HG02840 (cell line): ENCODE measurements at regions not wholly inside any gene's neighbourhood (a gene's known extent, or its start where the extent isn't known, plus 50 kb on each side); places are given as distances from the start of the nearest gene placed in this dataset.
"Not testable (repeated sequence)": the region's sequence is repeated elsewhere in the genome, so short reads cannot be mapped to it uniquely, and the experiment has no call there.

Source experiments
- ATAC-seq: cut with Tn5 transposase; IDR thresholded peaks from one replicate; pipeline ENCODE4 v1.9.1; 2021; ENCODE audit warnings: mild to moderate bottlenecking, moderate library complexity, moderate number of reproducible peaks; ENCODE audit not compliant: unreplicated experiment, low FRiP score

- ATAC-seq = not testable (repeated sequence)
Observed at GRCh38 chr1:199031170-199031569, 392.3 kb downstream of the PTPRC start.

DNA sequence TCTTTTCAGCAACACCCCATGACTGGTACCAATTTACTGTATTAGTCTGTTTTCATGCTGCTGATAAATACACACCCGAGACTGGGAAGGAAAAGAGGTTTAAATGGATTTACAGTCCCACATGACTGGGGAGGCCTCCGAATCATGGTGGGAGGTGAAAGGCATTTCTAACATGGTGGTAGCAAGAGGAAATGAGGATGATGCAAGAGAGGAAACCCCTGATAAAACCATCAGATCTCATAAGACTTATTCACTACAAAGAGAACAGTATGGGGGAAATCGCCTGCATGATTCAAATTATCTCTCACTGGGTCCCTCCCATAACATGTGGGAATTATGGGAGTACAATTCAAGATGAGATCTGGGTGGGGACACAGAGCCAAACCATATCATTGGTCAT lies 393.6 kb downstream of the PTPRC start:
- not testable (repeated sequence) for ATAC-seq

DNA sequence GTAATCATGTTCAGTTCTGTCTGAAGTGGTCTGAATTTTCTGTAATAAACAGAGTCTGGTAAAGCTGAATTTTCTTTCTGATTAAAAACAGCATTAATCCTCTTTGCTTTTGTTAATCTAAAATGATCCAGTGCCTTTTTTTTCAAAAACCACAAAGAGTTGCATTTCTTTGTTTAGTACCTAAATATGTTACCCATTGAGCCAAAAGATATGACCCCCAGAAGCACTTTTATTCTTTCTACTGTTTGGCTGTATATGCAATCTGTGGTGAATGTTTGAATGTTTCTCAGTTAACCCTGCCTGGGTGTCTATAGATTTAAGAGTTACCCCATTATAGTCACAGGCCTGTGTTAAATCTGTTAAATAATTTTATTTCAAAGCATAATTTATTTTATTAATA lies 394.8 kb downstream of the PTPRC start:
- ATAC-seq = no peak

DNA sequence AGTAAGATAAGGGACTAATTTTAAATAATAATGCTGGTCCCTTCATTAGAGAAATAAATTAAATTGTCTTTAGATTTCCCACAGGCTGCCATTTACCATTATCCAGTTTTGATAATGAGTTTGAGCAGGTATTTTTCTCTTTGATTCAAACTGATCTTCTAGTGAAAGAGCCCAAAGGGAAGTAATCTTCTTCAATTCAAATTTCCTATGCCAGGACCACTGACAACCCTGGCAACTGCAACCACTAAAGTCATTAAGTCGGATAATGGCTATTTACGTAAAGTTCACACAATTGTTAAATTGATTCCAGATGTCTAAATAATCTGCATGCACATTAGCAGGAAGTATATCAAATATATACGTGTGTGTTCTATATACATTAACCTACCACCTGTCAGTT lies 399.3 kb downstream of the PTPRC start:
- ATAC-seq = no peak

DNA sequence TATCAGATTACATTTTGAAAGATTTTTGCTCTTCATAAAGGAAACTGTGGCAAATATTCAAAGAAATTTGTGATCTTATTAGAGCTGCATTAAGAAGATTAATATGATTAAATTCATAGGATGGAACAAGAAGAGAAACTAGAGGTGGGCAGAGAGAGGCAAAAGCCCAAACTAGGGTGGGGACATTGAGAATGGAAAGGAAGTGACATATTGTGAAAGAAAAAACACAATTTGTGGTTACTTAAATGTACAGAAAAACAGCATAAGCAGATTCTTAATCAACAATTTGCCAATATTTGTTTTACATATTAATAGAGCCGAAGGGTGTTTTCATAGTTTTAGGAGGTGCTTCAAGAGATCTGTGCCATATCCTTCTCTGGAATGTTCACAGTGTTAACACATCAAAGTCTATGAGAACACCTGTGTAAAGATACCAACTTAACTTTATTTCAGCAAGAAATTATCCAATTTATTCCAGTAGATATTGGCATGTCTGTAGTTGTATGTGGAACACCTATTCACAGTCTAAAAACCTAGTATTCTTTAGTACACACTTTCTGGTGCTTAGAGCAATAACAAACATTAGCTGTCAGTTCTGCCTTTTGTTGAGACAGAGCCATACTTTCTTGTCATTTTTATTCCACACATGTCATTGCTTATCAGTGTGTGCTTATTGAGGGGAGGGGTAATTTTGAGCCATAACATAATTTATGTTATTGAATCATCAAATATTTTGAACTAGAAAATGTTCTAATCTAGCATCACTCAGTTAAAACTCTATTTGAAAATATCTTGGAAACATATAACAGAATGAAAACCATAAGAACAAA lies 401.5 kb downstream of the PTPRC start:
- ATAC-seq = no peak

DNA sequence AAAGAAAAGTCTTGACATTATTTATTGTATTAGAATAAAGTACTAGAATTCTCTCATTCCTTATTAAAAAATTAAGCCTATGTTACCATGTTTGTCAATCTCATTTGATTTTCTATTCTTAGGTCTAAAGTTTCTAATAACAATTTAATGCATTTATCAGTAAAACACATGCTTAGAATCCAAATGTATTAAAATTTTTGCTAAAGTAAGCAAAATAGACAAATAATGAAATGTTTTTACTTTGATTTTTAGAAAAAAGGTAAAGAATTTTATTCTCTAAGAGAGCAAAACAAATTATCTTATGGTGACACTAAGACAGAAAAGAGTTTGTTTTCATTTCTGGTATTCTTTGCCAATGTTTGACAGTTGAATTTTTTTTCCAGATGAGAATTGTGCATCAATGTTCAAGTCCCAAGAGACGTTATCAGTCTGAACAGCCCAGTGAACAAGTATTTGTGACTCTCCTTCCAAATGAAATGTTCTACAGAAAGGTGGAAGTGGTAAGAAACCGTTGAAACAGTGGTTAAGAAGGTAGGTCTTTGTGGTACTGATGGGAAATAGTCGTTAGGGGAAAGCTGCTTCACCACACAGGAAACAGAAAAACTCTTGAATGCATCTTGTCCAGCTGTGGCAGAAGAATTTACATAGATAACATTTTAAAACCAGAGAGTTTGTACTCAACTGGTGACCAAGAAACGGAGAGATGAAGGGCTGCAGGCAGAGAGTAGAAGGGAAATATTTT lies 402.5 kb downstream of the PTPRC start:
- peak; percentile 97 for ATAC-seq

- no peak for ATAC-seq
Observed at GRCh38 chr1:199042193-199042592, 403.4 kb downstream of the PTPRC start.

DNA sequence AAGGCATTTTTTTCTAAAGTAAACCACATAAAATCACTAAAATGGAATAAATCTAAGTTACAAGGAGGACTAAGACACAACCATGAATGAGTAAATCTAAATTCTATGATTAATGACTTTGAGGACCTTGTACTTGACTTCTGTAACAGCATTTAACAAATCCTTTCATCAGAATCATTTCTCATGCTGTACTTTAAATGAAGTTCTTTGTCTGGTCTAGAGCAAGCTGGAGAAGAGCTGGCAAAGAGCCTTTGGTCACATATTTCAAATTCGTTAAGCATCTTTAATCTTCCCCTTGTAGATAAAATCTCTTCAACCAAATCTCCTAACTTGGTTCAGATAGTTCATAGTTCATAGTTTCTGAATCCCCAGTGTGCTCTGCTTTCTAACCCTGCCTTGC lies 405.4 kb downstream of the PTPRC start:
- ATAC-seq = no peak

DNA sequence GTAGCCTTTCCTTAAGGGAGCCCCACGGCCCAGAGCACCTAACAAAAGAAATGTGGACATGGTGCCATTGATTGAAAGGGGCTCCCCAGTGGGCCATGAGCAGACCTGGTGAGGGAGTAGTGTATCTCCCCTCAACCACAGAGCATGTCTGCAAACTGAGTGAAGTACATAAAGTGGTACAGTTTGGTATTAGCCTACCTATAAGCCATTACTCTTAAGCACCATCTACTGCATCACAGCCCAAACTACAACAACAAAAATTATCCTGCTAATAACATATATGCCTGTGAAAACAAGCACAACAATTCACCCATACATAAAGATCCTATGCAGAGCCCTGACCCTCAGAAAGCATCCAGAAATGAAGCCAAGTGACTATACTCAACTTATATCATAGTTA lies 407.8 kb downstream of the PTPRC start:
- no peak for ATAC-seq

GRCh38 chr1:199054694-199055093 lies 415.9 kb downstream of the PTPRC start:
- ATAC-seq = no peak

GRCh38 chr1:199057322-199057721 lies 418.5 kb downstream of the PTPRC start:
- no peak for ATAC-seq

- ATAC-seq = no peak
Observed at GRCh38 chr1:199058281-199058680, 419.4 kb downstream of the PTPRC start.

GRCh38 chr1:199064971-199065370 lies 426.1 kb downstream of the PTPRC start:
- ATAC-seq = no peak

- no peak for ATAC-seq
Observed at GRCh38 chr1:199067483-199067882, 428.6 kb downstream of the PTPRC start.

DNA sequence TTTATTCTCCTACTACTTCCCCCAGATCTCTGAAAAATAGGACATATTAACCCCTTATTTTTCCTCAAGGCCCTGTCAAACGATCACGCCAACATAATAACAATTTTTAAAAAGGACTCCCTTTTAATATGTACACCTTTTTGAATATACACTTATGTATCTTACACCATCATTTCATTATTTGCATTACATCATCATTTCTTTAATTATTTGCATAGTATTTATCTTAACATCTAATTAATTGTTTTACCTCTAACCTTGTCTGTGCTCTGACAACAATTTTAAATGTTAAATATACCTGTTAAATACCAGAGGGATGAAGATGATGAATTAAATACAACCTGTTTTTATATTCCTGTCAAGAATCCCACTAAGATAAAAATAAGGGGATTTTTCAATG lies 432.2 kb downstream of the PTPRC start:
- no peak for ATAC-seq

- no peak for ATAC-seq
Observed at GRCh38 chr1:199073166-199073565, 434.3 kb downstream of the PTPRC start.

- no peak for ATAC-seq
Observed at GRCh38 chr1:199075792-199076191, 437.0 kb downstream of the PTPRC start.

GRCh38 chr1:199079994-199080393 lies 441.2 kb downstream of the PTPRC start:
- ATAC-seq = no peak

- ATAC-seq = peak; percentile 69
Observed at GRCh38 chr1:199081739-199082138, 442.9 kb downstream of the PTPRC start.

DNA sequence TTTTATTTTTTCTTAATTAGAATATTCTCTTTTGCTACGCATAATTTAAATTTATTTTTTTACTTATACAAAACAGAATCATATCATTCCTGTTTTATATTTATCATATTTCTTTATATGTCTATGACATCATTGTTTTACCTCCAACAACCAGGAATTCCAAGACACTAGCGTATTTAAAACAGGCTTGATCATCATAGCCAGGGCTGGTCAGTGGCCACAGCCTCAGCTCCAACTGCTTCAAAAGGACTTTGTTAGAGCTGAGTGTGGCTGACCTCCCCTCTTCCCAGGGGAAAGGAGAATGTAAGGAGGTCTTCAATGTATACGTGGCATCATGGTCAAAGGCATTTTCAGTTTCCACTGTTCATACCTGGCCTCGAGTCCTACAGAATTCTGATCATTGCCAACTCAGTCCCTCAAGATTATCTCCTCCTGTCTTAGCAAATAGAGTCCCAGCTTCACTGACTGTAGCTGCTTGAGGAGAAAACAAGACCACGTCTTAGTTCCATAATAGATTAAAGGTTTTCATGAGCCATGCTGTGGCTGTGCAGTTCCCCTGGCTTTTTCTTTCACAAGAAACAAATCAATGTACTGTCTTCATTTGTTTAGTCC lies 444.0 kb downstream of the PTPRC start:
- ATAC-seq = no peak

DNA sequence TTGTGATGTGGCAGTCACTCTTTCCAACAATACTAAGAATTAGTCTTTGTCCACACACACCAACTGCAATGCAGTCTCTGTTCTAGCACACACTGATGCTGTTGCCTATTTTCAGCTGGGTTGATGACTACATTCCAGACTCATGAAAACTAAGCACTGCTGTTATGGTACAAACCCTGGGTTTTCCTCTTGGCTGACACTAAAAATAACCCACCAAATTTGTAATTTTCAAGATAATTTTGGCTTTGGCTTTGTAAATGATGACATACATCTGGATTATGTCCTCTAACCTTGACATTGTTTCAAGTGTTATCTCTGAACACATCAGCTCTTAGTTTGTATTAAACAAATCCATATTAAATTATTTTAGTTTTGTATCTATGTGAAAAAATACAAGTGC lies 444.8 kb downstream of the PTPRC start:
- no peak for ATAC-seq
